GM13977 (cell line): ENCODE measurements at regions not wholly inside any gene's neighbourhood (a gene's known extent, or its start where the extent isn't known, plus 50 kb on each side); places are given as distances from the start of the nearest gene placed in this dataset.

Experiments
- DNase-seq: peaks from one replicate; pipeline ENCODE4 v3.0.0; 2012; ENCODE audit warnings: low spot score
- in situ Hi-C: fragments of 300-500 bp; cut with MboI; formaldehyde crosslinking; loops from one replicate; pipeline ENCODE4 v1.12.0; 2022; ENCODE audit warnings: low sequenced_read_pairs, low pct_unique_long_range_greater_than_20kb, mixed read lengths, inconsistent platforms; ENCODE audit not compliant: unreplicated experiment
- TF ChIP-seq, protein P1 (sequence below): IDR thresholded peaks from 2 replicates; pipeline ENCODE4 v1.5.1; 2012; ENCODE audit warnings: mild to moderate bottlenecking, control low read depth; ENCODE audit not compliant: insufficient read depth; ENCODE audit errors: extremely low read depth, missing control alignments

DNA sequence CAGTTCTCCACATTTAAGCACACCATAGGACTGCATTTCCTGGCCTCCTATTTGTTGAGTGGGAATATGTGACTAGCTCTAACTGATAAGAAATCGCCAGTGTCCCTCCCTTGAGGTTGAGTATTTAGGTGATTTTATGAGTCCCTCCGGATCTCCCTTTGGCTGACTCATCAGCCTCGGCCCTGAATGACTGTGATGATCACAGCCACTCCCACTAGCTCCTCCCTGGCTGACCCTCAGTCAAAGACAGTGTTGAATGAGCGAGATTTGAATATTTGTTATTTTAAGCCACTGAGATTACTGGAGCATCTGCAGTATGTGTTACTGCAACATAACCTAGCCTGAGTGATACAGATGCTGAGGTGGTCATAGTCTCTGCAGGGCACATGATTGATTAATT, 515.3 kb downstream of the EPHB1 start:
- TF ChIP-seq, protein P1, sequence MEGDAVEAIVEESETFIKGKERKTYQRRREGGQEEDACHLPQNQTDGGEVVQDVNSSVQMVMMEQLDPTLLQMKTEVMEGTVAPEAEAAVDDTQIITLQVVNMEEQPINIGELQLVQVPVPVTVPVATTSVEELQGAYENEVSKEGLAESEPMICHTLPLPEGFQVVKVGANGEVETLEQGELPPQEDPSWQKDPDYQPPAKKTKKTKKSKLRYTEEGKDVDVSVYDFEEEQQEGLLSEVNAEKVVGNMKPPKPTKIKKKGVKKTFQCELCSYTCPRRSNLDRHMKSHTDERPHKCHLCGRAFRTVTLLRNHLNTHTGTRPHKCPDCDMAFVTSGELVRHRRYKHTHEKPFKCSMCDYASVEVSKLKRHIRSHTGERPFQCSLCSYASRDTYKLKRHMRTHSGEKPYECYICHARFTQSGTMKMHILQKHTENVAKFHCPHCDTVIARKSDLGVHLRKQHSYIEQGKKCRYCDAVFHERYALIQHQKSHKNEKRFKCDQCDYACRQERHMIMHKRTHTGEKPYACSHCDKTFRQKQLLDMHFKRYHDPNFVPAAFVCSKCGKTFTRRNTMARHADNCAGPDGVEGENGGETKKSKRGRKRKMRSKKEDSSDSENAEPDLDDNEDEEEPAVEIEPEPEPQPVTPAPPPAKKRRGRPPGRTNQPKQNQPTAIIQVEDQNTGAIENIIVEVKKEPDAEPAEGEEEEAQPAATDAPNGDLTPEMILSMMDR = no peak
- in situ Hi-C loops = no loop called here
- no peak for DNase-seq

DNA sequence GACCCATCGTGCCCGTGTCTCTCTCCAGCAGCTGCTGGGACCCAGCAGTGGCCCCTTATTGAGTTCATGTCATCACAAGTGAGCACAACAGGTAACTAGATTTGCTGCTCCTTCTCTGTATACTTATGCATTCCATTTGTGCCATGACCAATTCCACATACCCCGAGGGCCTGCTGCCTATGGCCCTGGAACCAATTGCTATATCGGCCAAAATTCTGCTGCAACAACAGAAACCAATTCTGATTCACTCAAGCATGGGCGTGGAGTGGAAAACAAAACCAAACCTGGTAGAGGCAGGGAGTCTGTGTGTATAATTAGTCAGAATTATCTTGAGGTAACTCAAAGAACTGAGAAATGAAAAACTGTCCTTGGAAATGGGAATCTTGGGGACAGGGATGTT, 516.6 kb downstream of the EPHB1 start:
- TF ChIP-seq, protein P1 = no peak
- in situ Hi-C loops = no loop called here
- DNase-seq = no peak

DNA sequence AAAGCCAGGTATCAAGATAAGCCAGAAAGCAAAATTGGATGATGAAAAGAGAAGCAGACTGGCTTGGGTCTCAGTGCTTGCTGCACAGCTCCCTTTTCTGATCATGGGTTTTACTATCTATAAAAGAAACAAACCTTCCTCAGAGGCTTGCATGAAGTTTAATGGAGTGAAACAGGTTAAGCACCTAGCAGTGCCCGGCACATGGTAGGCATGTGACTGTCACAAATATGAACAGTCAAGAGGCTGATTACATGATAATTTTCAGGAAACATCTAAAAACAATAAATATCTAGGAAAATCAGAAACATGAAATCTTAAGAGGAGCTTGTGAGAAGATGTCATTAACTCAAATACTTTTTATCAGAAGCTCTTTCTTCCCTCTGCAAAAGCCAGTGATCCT, 519.2 kb downstream of the EPHB1 start:
- DNase-seq = no peak
- in situ Hi-C loops = no loop called here
- TF ChIP-seq, protein P1 = no peak

DNA sequence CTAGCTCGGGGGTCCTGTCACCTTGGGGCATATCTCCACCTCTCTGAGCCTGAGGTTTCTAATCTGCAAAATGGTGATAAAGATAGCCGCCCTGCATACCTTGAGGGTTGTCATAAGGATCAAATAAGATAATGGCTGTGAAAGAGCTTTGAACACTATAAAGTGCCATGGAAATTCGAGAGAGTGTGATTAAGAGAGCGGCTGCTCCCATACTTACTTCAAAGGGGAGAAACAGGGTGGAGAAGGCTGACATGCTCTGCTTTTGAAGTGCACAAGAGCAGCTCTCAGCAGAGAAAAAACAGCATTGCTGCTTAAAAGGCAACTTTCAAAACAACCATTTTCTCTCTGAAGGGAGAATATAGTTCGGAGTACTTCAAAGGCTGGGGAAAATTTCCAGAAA, 529.2 kb downstream of the EPHB1 start:
- in situ Hi-C loops = no loop called here
- DNase-seq = no peak
- TF ChIP-seq, protein P1 = no peak

DNA sequence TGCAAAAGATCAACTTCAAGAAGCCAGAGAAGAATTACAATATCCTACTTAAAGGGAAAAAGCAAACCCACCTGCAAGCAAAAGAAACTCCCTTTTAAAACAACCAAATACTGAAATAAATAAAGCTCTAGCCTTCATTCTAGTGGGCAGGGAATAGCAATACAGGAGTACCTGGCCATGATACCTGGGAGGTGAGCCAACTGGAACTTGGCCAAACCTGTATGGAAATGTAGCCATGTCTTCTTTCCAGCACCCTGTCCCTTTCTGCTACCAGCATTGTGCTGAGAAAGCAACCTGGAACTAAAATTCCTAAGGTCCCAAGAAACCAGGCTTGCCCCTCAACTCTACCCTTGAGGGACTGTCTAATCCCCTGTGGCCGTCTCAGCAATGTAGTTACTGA, 530.0 kb downstream of the EPHB1 start:
- TF ChIP-seq, protein P1 = no peak
- in situ Hi-C loops = no loop called here
- DNase-seq = no peak

DNA sequence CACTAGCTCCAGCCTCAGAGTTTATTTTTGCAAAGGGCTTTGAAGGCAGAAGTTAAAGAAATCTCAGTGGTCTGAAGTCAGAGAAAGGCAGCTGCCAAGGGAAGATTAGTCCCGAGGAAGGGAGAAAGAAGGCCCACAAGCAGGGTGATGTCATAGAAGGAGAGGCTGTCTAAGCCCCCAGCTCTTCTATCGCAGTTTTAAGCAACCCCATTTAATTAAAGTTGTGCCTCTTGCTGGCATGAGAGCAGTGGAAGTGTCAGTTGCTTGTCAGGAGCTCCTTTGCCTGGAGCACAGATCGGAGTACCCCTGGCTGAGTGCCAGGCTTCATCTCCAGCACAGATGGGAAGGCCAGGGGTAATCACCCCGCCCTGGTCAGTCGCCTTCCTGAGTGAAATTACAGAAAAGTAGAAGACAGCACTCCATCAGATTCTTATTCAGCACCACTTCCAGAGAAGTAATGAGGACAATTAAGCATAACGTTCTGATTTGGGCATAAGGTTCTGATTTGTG, 530.7 kb downstream of the EPHB1 start:
- DNase-seq = no peak
- in situ Hi-C loops = no loop called here
- TF ChIP-seq, protein P1 = no peak

DNA sequence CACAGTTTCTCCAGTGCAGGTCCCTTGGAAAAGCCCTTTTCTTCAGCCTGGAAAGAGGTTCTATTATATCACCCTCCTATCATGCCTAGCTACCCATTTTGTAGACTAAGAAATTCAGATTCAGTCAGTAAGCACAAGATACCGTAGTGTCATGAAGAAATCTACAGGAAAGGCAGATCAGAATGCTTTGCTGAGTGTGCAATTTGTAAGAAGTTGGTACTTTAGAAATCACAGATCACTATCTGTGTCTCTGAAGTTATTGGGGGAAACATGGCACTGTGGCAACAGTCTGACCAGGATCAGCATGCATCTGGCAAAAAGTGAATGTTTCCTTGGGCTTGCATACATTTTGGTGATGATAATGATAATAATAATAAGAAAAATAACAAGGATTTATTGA, 531.8 kb downstream of the EPHB1 start:
- in situ Hi-C loops = no loop called here
- TF ChIP-seq, protein P1 = no peak
- DNase-seq = no peak
